Smooth muscle cell (in vitro differentiated cells): ENCODE measurements at regions not wholly inside any gene's neighbourhood (a gene's known extent, or its start where the extent isn't known, plus 50 kb on each side); places are given as distances from the start of the nearest gene placed in this dataset.

Experiments
- DNase-seq: peaks from one replicate; lab custom pipeline; 2025; ENCODE audit not compliant: unreplicated experiment; lab: John Stamatoyannopoulos, UW
- H2AFZ ChIP-seq: fragments of 200-600 bp; sonication (generic); 2 replicates; pipeline ENCODE4 v1.6.0; 2016; ENCODE audit warnings: antibody characterized with exemption, low read depth, mild to moderate bottlenecking
- H3F3A ChIP-seq: fragments of 200-600 bp; sonication (generic); 2 replicates; pipeline ENCODE4 v1.6.0; 2017; ENCODE audit warnings: antibody characterized with exemption, low read depth
- H3K27ac ChIP-seq: fragments of 200-600 bp; sonication (generic); 2 replicates; pipeline ENCODE4 v1.5.1; 2016; ENCODE audit warnings: low read depth, mild to moderate bottlenecking
- H3K27me3 ChIP-seq: fragments of 200-600 bp; sonication (generic); 2 replicates; pipeline ENCODE4 v1.6.1; 2016; ENCODE audit warnings: low read depth, mild to moderate bottlenecking
- H3K36me3 ChIP-seq: fragments of 200-600 bp; sonication (generic); 2 replicates; pipeline ENCODE4 v1.5.1; 2016; ENCODE audit warnings: low read depth
- H3K4me1 ChIP-seq: fragments of 200-600 bp; sonication (generic); 2 replicates; pipeline ENCODE4 v1.5.1; 2016; ENCODE audit warnings: low read depth
- H3K4me2 ChIP-seq: fragments of 200-600 bp; sonication (generic); 2 replicates; pipeline ENCODE4 v1.6.0; 2016; ENCODE audit warnings: mild to moderate bottlenecking
- H3K4me3 ChIP-seq: fragments of 200-600 bp; sonication (generic); 2 replicates; pipeline ENCODE4 v1.5.1; 2016; ENCODE audit warnings: mild to moderate bottlenecking
- H3K79me2 ChIP-seq: fragments of 200-600 bp; sonication (generic); 2 replicates; pipeline ENCODE4 v1.6.0; 2016; ENCODE audit warnings: low read depth, mild to moderate bottlenecking
- H3K9ac ChIP-seq: fragments of 200-600 bp; sonication (generic); 2 replicates; pipeline ENCODE4 v1.6.0; 2016; ENCODE audit warnings: low read depth
- H3K9me3 ChIP-seq: fragments of 200-600 bp; sonication (generic); replicated peaks from 2 replicates; pipeline ENCODE4 v1.5.1; 2016; ENCODE audit warnings: low read depth
- H4K20me1 ChIP-seq: fragments of 200-600 bp; sonication (generic); 2 replicates; pipeline ENCODE4 v1.6.0; 2016; ENCODE audit warnings: low read depth
- WGBS: methylation state at CpG from one replicate; pipeline ENCODE4 v1.1.7; 2016; ENCODE audit warnings: low lambda C conversion rate; 5-methylcytosine and 5-hydroxymethylcytosine counted together
- TF ChIP-seq, protein P1 (sequence below): fragments of 200-600 bp; sonication (generic); IDR thresholded peaks from 2 replicates; pipeline ENCODE4 v1.5.1; 2017; ENCODE audit warnings: borderline replicate concordance, mild to moderate bottlenecking, antibody characterized with exemption; ENCODE audit not compliant: insufficient read depth, poor library complexity, severe bottlenecking

DNA sequence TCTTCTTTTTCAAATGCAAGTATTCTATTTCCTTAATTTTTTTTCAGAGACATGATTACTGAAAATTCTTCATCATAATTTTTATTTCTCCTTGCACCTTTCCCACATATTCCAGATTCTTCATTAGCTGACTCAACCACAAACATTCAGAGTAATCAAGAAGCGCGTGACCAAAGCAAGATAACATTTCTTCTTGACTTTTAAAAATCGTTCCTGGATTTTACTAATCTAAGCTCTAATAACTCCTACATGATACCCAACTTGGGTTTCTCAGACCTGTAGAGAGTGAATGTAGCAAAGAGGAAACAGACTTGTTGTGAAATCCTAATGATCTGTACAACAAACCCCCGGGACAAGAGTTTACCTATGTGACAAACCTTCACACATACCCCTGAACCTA lies 615.0 kb downstream of the TMA16 start:
- no peaks in the 10 kb centered on the region for H3K4me1 ChIP-seq
- H3K27me3 ChIP-seq, result no peaks in the 10 kb centered on the region
- no peaks in the 10 kb centered on the region for H3F3A ChIP-seq
- H4K20me1 ChIP-seq, result no peaks in the 10 kb centered on the region
- H3K9ac ChIP-seq, result no peak overlapping the region
- no peak overlapping the region for H3K4me2 ChIP-seq
- no peaks in the 10 kb centered on the region for H3K9me3 ChIP-seq
- no peaks in the 10 kb centered on the region for H3K79me2 ChIP-seq
- H3K36me3 ChIP-seq, result no peaks in the 10 kb centered on the region
- no peak overlapping the region for H2AFZ ChIP-seq
- no peak overlapping the region for H3K4me3 ChIP-seq
- DNase-seq, result no peak
- WGBS, result 55% methylated on average over 4 of the region's 4 CpGs
- no peak overlapping the region for H3K27ac ChIP-seq
- TF ChIP-seq, protein P1, sequence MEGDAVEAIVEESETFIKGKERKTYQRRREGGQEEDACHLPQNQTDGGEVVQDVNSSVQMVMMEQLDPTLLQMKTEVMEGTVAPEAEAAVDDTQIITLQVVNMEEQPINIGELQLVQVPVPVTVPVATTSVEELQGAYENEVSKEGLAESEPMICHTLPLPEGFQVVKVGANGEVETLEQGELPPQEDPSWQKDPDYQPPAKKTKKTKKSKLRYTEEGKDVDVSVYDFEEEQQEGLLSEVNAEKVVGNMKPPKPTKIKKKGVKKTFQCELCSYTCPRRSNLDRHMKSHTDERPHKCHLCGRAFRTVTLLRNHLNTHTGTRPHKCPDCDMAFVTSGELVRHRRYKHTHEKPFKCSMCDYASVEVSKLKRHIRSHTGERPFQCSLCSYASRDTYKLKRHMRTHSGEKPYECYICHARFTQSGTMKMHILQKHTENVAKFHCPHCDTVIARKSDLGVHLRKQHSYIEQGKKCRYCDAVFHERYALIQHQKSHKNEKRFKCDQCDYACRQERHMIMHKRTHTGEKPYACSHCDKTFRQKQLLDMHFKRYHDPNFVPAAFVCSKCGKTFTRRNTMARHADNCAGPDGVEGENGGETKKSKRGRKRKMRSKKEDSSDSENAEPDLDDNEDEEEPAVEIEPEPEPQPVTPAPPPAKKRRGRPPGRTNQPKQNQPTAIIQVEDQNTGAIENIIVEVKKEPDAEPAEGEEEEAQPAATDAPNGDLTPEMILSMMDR, result no peak

- H4K20me1 ChIP-seq, result no peaks in the 10 kb centered on the region
- H3K27me3 ChIP-seq, result no peaks in the 10 kb centered on the region
- no peaks in the 10 kb centered on the region for H3K36me3 ChIP-seq
- H3K4me1 ChIP-seq, result no peaks in the 10 kb centered on the region
- TF ChIP-seq, protein P1, result no peak
- H3F3A ChIP-seq, result no peaks in the 10 kb centered on the region
- no peak for DNase-seq
- no peak overlapping the region for H3K27ac ChIP-seq
- no peaks in the 10 kb centered on the region for H3K9me3 ChIP-seq
- 85% methylated on average over 2 of the region's 2 CpGs for WGBS
- no peak overlapping the region for H3K9ac ChIP-seq
- no peak overlapping the region for H2AFZ ChIP-seq
- no peak overlapping the region for H3K4me3 ChIP-seq
- H3K79me2 ChIP-seq, result no peaks in the 10 kb centered on the region
- no peak overlapping the region for H3K4me2 ChIP-seq
Measured at GRCh38 chr4:164115236-164115635, 620.7 kb downstream of the TMA16 start.

DNA sequence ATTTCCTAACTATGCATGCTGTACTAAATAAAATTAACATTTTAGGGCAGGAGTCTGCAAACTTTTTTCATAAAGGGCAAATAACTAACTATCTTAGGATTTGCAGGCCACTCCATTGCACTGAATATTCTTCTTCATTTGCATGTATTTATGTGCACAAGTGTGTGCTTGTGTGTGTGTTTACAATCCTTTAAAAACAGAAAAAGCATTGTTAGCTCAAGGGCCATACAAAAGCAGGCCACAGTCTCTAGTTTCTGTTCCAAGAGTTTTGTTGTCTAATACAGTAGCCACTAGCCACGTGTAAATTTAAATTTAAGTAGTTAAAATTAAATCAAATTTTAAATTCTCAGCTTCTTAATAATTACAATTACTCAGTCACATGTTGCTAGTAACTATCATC lies 621.8 kb downstream of the TMA16 start:
- Histone ChIP-seq H3K79me2 (no peaks in the 10 kb centered on the region), H3K4me2 (no peak overlapping the region), H3K27ac (no peak overlapping the region), H3K4me3 (no peak overlapping the region), H3K9ac (no peak overlapping the region), H2AFZ (no peak overlapping the region), H3K9me3 (no peaks in the 10 kb centered on the region), H3K36me3 (no peaks in the 10 kb centered on the region), H3F3A (no peaks in the 10 kb centered on the region), H4K20me1 (no peaks in the 10 kb centered on the region), H3K4me1 (no peaks in the 10 kb centered on the region), H3K27me3 (no peaks in the 10 kb centered on the region)
- DNase-seq, result no peak
- WGBS, result 74% methylated on average over 1 of the region's 1 CpG
- TF ChIP-seq, protein P1, result no peak

GRCh38 chr4:164134388-164134787 lies 619.5 kb upstream of the SMIM31 start:
- H3K9ac ChIP-seq, result no peak overlapping the region
- DNase-seq, result no peak
- no peaks in the 10 kb centered on the region for H3K79me2 ChIP-seq
- H3K27me3 ChIP-seq, result no peaks in the 10 kb centered on the region
- no peaks in the 10 kb centered on the region for H3F3A ChIP-seq
- H4K20me1 ChIP-seq, result no peaks in the 10 kb centered on the region
- TF ChIP-seq, protein P1, result no peak
- no peaks in the 10 kb centered on the region for H3K4me1 ChIP-seq
- WGBS, result 97% methylated on average over 2 of the region's 2 CpGs
- H3K4me3 ChIP-seq, result no peak overlapping the region
- H3K4me2 ChIP-seq, result no peak overlapping the region
- no peak overlapping the region for H2AFZ ChIP-seq
- H3K36me3 ChIP-seq, result no peaks in the 10 kb centered on the region
- H3K27ac ChIP-seq, result no peak overlapping the region
- H3K9me3 ChIP-seq, result no peaks in the 10 kb centered on the region
